ENCODE measurements at regions not wholly inside any gene's neighbourhood (a gene's known extent, or its start where the extent isn't known, plus 50 kb on each side); places are given as distances from the start of the nearest gene placed in this dataset.

DNA sequence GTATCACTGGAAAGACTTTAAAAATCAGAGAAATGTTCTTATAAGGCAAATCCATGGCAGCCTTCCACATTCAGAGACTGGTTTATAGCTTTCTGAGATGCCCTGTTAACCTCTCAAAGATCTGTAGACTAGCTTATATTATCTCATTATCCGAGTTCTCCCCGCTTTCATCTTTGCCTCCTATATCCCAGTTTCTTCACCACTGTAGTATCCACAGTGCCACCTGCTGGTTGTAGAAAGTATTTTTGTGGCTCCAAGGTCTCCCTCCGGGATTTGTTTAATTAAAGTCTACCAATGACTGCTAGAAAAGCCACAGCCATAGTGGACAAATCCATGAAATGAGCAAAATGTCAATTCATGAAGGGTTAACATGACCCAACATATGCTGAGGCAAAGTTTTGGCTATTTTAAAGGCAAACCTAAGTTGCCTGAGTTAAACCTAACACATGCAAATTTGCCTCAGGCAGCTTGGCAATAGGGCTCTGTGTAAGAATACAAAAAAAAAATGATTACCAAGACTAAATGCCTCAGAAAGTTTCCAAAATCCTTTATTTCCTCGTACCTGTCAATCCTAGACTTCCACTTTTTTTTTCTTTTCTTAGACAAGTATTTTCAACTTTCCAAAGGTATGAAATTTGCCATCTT, 218.8 kb upstream of the BMP4 start:
- DNase-seq (ENCODE audit: low spot score) = peak; percentile 48

DNA sequence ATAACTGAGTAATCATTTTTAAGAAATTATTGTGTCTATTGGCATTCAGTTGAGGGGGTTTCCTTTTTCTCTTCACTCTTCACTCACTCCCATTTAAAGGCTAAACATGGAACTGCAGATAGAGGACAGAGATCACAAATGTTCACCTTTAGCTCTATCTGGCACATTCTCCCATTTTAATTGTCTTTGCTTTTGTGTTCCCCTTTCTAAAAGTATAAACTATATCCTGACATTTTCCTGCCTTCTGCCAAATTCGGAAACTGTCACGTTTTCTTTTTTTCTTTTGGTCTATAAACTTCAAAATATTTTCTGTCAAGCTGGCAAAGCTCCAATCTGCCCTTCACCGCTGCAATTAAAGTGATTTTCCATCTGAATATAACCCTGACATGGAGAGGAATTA, 219.8 kb upstream of the CDKN3 start:
- no peak for DNase-seq (ENCODE audit: low spot score)

GRCh38 chr14:54177641-54178621, 218.9 kb upstream of the CDKN3 start:
- DNase-seq (ENCODE audit: low spot score) = no peak

DNA sequence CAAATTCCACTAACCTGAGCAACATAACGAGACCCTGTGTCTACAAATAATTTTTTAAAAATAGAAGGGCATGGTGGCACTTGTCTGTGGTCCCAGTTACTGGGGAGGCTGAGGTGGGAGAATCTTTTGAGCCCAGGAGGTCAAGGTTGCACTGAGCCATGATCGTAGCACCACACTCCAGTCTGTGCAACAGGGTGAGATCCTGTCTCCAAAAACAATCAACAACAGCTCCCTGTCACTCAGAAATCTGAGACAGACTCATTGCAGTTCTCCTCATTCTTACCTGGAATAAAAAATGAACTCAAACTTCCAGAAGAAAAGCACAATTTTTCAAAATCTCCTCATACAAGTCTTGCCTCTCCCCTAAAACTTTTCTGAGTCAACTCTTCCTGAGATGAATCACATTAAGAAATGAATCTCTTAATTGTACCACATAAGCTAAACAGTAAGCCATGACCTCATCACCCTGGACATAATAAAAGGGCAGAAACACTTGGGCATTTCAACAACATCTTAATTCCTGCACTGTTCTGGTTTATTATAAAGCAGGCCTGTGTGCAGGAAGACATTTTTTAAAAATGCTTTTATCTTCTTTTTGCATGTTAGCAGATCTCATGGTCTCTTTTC, 214.3 kb upstream of the CDKN3 start:
- no peak for DNase-seq (ENCODE audit: low spot score)

DNA sequence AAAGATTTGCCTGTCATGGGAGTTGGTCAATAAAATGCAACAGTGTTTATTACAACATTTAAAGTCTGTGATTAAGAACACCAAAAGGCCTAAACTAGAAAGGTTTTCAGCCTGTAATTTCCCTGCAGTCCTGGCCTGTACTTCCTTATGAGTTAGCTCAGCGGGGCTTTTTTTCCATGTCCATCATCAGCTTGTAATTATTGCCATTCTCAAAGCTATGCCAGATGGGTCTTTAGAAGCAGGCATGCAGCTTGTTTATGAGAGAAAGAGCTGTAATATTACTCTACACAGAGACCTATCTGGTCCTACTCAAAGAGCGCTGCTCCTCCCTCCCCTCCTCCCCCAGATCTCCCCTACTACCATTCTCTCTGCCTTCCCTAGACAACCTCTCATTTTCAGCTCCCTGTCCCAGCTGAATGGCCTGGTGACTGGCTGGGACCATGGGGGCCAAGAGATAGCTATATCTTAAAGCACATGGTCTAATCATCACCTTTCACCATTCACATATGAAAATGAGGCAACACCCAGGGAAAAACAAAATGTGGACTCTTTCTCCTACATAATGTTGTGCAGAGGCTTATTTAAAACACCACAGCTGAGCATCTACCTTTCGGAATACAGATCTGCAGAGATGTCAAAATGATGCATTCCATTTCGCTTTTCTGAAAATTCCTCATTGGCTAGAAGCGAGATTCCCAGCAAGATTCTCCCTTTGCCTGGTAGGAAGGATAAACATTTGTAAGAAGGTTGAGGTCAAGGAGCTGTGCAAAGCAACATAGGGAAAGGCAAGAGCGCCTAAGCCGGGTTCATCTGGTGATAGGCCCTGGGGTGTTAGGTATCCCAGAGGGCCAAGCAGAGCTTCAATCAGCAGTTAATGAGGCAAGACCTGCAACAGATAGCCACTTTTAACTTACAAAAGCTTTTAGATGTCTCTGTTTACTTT, 209.7 kb upstream of the CDKN3 start:
- no peak for DNase-seq (ENCODE audit: low spot score)

- DNase-seq (ENCODE audit: low spot score) = no peak
Observed at GRCh38 chr14:54188064-54188666, 208.6 kb upstream of the CDKN3 start.

- DNase-seq (ENCODE audit: low spot score) = no peak
Observed at GRCh38 chr14:54189333-54189732, 207.5 kb upstream of the CDKN3 start.

- no peak for DNase-seq (ENCODE audit: low spot score)
Observed at GRCh38 chr14:54189748-54190354, 207.0 kb upstream of the CDKN3 start.

DNA sequence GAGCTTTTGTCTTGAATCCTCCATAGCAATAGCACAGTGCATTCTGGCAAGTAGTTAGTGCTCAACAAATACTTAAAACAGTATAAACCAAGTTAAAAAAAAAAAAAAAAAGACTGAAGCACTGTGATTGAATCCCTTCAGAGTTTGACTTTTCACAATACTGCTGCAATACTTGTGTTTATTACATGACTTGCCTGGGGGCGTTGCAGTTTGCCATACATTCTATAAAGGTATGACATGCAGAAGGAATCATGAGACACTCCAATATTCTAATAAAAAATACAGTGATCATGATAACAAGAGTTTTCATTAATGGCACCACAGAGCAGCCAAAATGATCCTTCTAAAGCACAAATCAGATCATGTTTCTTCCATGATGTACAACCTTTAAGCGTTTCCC, 205.0 kb upstream of the CDKN3 start:
- no peak for DNase-seq (ENCODE audit: low spot score)

GRCh38 chr14:54192610-54193009, 204.2 kb upstream of the CDKN3 start:
- no peak for DNase-seq (ENCODE audit: low spot score)

DNA sequence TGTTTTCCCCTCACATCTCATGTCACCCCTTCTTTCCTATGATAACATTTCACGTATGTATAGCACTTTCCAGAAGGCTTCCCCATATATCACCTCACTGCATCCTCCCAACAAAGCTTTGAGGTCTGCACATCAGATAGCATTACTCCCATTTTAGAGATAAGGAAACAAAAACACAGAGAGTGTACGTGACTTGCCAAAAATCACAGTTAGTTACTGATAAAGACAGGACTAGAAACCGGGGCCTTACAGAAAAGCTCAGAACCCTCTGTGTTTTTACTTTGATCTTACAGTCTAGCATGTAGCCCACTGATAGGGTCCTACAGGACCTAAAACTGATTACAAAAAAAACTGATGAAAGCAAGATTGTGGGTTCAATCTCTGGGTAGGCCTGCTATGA, 202.9 kb upstream of the CDKN3 start:
- DNase-seq (ENCODE audit: low spot score) = no peak

DNA sequence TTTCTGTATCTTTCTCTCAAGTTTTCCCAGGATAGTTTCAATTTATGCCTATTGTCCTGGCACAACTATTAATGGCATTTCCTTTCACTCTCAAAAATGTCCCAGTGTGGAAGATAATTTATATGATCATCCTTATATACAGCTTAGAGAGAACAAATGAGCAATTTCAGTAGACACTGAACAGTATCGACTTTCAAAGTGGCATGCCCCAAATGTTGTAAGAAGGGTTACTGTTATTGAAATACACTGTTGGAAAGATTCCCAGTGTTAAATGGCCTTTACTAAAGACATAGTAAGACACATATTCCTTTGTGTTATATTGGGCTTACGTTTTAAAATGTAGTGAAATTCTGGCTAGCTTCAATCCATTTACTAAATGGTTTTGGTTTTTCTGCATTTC, 202.3 kb upstream of the CDKN3 start:
- no peak for DNase-seq (ENCODE audit: low spot score)

- peak; percentile 73 for DNase-seq (ENCODE audit: low spot score)
Observed at GRCh38 chr14:54197369-54197768, 199.4 kb upstream of the CDKN3 start.

DNA sequence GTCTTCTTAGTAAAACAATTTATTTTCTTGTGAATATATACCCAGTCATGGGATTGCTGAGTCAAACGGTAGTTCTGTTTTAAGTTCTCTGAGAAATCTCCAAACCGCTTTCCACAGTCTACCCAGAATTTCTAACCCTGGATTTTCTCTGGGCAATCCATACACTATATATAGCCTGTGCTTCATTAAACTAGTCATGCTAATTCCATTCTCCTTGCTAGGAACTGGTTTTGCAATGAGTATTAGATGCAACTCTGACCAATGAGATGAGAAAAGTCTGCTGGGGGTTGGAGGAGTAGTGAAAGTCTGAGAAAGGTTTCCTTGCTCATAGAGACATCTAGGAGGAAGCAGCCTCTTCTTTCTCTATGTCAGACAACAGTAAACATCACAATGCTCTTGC, 196.1 kb upstream of the CDKN3 start:
- DNase-seq (ENCODE audit: low spot score) = no peak

- DNase-seq (ENCODE audit: low spot score) = no peak
Observed at GRCh38 chr14:54202288-54202687, 194.5 kb upstream of the CDKN3 start.

GRCh38 chr14:54206516-54206915, 190.3 kb upstream of the CDKN3 start:
- no peak for DNase-seq (ENCODE audit: low spot score)

DNA sequence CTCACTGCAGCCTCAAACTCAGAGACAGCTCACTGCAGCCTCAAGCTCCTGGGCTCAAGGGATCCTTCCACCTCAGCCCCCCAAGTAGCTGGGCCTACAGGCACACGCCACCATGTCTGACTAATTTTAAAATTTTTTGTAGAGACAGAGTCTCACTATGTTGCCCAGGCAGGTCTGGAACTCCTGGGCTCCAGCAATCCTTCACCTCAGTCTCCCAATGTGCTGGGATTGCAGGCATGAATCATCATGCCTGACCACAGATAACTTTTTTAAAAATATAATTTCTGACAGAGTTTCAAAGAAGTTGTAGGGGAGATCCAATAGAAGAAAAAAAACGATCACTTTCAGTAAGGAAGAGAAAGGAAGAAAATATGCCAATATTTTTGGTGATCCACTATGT, 189.7 kb upstream of the CDKN3 start:
- no peak for DNase-seq (ENCODE audit: low spot score)

DNA sequence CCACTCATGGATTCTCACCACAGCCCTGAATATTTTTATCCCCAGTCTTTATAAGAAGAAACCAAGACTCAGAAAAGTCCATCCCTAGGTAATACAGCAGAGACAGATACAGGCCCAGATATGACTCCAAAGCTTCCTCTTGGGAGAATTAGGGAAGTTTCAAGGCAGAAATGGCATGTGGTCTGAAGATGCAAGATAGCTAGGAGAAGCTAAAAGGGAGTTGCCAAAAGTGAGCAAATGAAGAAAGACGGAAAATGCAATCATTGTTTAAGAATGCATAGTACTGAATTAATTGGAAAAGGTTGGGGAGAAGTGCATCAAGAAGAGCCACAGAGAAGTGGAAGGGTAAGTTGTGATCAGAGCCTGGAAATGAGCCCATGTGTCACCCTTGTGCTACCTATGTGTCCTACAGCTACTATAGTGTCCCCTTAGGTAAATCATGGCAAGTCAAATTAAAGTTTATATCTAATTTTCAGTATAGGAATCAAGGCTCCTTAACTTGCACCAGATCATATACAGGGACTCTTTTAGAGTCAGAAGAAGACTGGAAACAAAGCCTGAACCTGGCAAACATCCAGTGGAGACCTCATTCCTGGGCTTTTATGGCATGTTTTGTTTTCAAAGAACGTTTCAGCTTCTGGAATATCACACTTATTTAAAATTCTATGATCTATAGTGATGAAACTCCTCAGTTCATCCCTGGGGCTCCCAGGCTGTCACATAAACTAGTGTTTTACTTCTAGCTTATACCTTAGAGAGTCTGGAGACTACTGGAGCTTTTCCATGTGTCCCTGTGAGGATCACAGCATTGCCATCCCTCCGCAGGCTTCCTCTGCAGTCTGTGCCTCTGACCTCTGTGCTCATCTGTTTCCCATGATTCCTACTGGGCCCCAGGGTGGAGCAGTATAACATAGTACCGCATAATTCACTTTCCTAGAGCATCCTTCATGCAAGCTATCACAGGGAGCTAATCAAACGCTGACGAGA, 189.0 kb upstream of the CDKN3 start:
- no peak for DNase-seq (ENCODE audit: low spot score)

- DNase-seq (ENCODE audit: low spot score) = no peak
Observed at GRCh38 chr14:54208751-54209150, 188.1 kb upstream of the CDKN3 start.

All from HuH-7 (cell line).